ENCODE measurements at regions not wholly inside any gene's neighbourhood (a gene's known extent, or its start where the extent isn't known, plus 50 kb on each side); places are given as distances from the start of the nearest gene placed in this dataset.

- no peak for TF ChIP-seq CTCF (IDR thresholded peaks at IDR 0.05)
- TF ChIP-seq POLR2A (IDR thresholded peaks at IDR 0.05) = no peak
- TF ChIP-seq EP300 (IDR thresholded peaks at IDR 0.05) = no peak
Measured at GRCh38 chr13:65054277-65054676, 2175.9 kb downstream of the PCDH9 start.

All from ovary (tissue), 3 donors.